ENCODE measurements at regions not wholly inside any gene's neighbourhood (a gene's known extent, or its start where the extent isn't known, plus 50 kb on each side); places are given as distances from the start of the nearest gene placed in this dataset.

GRCh38 chr13:104715111-104715510 lies 1648.9 kb upstream of the SLC10A2 start:
- H3K9me3 Mint-ChIP-seq: peaks cover 0 to 11% (median 6%) of the 10 kb centered on the region in 7 donors
- ATAC-seq (ENCODE audit: low read depth in 2 of 2): no peak
- H3K27ac Mint-ChIP-seq: no peak overlapping the region
- no peaks in the 10 kb centered on the region for H3K4me1 Mint-ChIP-seq
- Histone ChIP-seq H3K27ac (ENCODE audit: insufficient read depth, low read length, poor library complexity, severe bottlenecking) (no peak overlapping the region), H3K4me1 (ENCODE audit: control insufficient read depth, insufficient read depth, low read length, poor library complexity, severe bottlenecking) (no peaks in the 10 kb centered on the region), H3K4me3 (ENCODE audit: low read depth, low read length) (no peak overlapping the region), H3K9me3 (ENCODE audit: control insufficient read depth in 2 of 2, low read length in 2 of 2) (no peaks in the 10 kb centered on the region), H3K36me3 (ENCODE audit: control insufficient read depth, insufficient read depth, low read length) (no peaks in the 10 kb centered on the region), H3K27me3 (ENCODE audit: control insufficient read depth, insufficient read depth, low read length) (no peaks in the 10 kb centered on the region)
- H3K4me3 Mint-ChIP-seq: no peak overlapping the region
- H3K36me3 Mint-ChIP-seq: no peaks in the 10 kb centered on the region
- DNase-seq: no peak
- no peaks in the 10 kb centered on the region for H3K27me3 Mint-ChIP-seq

DNA sequence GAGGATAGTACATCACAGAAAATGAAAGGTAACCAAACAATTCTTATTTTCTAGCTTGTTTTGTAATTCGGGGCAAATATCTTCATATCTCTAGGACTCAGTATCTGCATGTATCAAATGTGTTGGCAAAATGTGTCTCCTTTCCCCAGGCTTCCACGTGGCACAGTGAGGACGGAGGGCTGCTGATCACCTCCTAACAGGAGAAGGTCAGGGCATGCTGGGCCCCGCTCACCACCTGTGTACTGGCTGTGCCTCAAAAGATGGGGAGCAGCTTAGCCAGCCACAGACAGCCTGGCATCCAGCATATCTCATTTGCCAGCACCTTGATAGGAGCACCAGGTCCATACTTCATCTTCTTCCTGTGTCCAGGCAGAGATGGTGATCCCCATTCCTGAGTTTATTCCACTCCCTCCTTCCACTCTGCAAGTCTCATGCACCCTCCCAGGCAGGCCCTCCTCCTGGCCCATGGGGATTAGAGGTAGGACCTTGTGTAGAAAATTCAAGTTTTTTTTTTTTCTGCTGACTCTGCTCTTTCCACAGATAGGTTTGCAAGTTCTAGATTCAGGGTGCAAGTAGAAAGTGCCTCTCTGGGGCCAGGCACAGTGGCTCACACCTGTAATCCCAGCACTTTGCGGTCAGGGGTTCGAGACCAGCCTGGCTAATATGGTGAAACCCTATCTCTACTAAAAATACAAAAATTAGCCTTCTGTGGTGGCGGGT lies 1639.0 kb upstream of the SLC10A2 start:
- Histone ChIP-seq H3K4me3 (ENCODE audit: low read depth, low read length) (no peak overlapping the region), H3K36me3 (ENCODE audit: control insufficient read depth, insufficient read depth, low read length) (no peaks in the 10 kb centered on the region), H3K9me3 (ENCODE audit: control insufficient read depth in 2 of 2, low read length in 2 of 2) (no peaks in the 10 kb centered on the region), H3K27ac (ENCODE audit: insufficient read depth, low read length, poor library complexity, severe bottlenecking) (no peak overlapping the region), H3K27me3 (ENCODE audit: control insufficient read depth, insufficient read depth, low read length) (no peaks in the 10 kb centered on the region), H3K4me1 (ENCODE audit: control insufficient read depth, insufficient read depth, low read length, poor library complexity, severe bottlenecking) (no peaks in the 10 kb centered on the region)
- no peak overlapping the region for H3K27ac Mint-ChIP-seq
- no peak overlapping the region for H3K4me3 Mint-ChIP-seq
- H3K36me3 Mint-ChIP-seq: no peaks in the 10 kb centered on the region
- H3K27me3 Mint-ChIP-seq: no peaks in the 10 kb centered on the region
- peaks cover 0 to 5% (median 3%) of the 10 kb centered on the region in 7 donors for H3K9me3 Mint-ChIP-seq
- DNase-seq: no peak
- H3K4me1 Mint-ChIP-seq: no peaks in the 10 kb centered on the region
- ATAC-seq (ENCODE audit: low read depth in 2 of 2): no peak

- Histone ChIP-seq H3K4me3 (ENCODE audit: low read depth, low read length) (no peak overlapping the region), H3K4me1 (ENCODE audit: control insufficient read depth, insufficient read depth, low read length, poor library complexity, severe bottlenecking) (no peaks in the 10 kb centered on the region), H3K36me3 (ENCODE audit: control insufficient read depth, insufficient read depth, low read length) (no peaks in the 10 kb centered on the region), H3K27ac (ENCODE audit: insufficient read depth, low read length, poor library complexity, severe bottlenecking) (no peak overlapping the region), H3K9me3 (ENCODE audit: control insufficient read depth in 2 of 2, low read length in 2 of 2) (no peaks in the 10 kb centered on the region), H3K27me3 (ENCODE audit: control insufficient read depth, insufficient read depth, low read length) (no peaks in the 10 kb centered on the region)
- no peaks in the 10 kb centered on the region for H3K36me3 Mint-ChIP-seq
- H3K27ac Mint-ChIP-seq: no peak overlapping the region
- no peaks in the 10 kb centered on the region for H3K27me3 Mint-ChIP-seq
- H3K4me1 Mint-ChIP-seq: no peaks in the 10 kb centered on the region
- DNase-seq: no peak
- no peak for ATAC-seq (ENCODE audit: low read depth in 2 of 2)
- peaks cover 0 to 9% (median 4%) of the 10 kb centered on the region in 7 donors for H3K9me3 Mint-ChIP-seq
- H3K4me3 Mint-ChIP-seq: no peak overlapping the region
Measured at GRCh38 chr13:104701591-104701990, 1635.4 kb upstream of the SLC10A2 start.

- H3K27ac Mint-ChIP-seq: no peak overlapping the region
- no peak overlapping the region for H3K4me3 ChIP-seq (ENCODE audit: low read depth, low read length)
- no peaks in the 10 kb centered on the region for H3K27me3 Mint-ChIP-seq
- ATAC-seq (ENCODE audit: low read depth in 2 of 2) (no peak), DNase-seq (no peak)
- H3K9me3 ChIP-seq (ENCODE audit: control insufficient read depth in 2 of 2, low read length in 2 of 2): no peaks in the 10 kb centered on the region
- H3K4me1 Mint-ChIP-seq: no peaks in the 10 kb centered on the region
- no peaks in the 10 kb centered on the region for H3K4me1 ChIP-seq (ENCODE audit: control insufficient read depth, insufficient read depth, low read length, poor library complexity, severe bottlenecking)
- H3K36me3 Mint-ChIP-seq: no peaks in the 10 kb centered on the region
- H3K27ac ChIP-seq (ENCODE audit: insufficient read depth, low read length, poor library complexity, severe bottlenecking): no peak overlapping the region
- no peak overlapping the region for H3K4me3 Mint-ChIP-seq
- H3K9me3 Mint-ChIP-seq: peaks cover 0 to 8% (median 3%) of the 10 kb centered on the region in 7 donors
- no peaks in the 10 kb centered on the region for H3K27me3 ChIP-seq (ENCODE audit: control insufficient read depth, insufficient read depth, low read length)
- no peaks in the 10 kb centered on the region for H3K36me3 ChIP-seq (ENCODE audit: control insufficient read depth, insufficient read depth, low read length)
Measured at GRCh38 chr13:104694397-104694796, 1628.2 kb upstream of the SLC10A2 start.

- H3K4me1 Mint-ChIP-seq: no peaks in the 10 kb centered on the region
- ATAC-seq (ENCODE audit: low read depth in 2 of 2): no peak
- H3K4me3 Mint-ChIP-seq: no peak overlapping the region
Measured at GRCh38 chr13:104693126-104693525, 1626.9 kb upstream of the SLC10A2 start.

DNA sequence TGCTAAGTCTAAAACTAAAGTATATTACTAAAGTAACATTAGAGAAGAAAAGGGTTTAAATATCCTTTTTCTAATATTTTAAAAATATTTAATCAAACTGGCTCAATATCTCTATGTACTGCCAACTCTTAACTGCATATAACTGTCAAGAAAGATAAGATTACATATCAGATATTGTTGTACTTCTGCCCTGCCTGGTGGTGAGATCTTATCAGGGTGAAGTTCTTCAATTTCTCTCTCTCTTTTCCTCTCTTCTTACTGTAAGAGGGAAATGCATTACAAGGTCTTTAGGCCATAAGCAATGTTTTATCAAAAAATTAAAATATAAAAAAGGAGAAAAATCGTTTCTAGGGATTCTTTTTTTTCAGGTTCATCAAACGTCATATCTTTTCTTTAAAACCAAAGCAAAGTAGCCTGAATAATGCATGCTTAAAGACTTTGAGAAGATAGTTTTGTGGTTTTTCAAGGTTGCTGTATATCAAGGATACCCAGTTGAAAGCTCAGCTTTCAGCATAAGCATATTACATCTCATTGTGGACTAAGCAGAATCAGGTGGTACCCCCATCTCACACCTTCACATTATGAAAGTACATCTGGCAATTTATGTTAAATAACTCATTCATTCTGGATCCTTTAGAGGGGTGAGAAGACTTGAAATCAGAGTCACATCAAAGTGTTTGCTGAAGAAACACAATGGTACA lies 1625.7 kb upstream of the SLC10A2 start:
- H3K36me3 ChIP-seq (ENCODE audit: control insufficient read depth, insufficient read depth, low read length): no peaks in the 10 kb centered on the region
- no peaks in the 10 kb centered on the region for H3K4me1 ChIP-seq (ENCODE audit: control insufficient read depth, insufficient read depth, low read length, poor library complexity, severe bottlenecking)
- H3K4me1 Mint-ChIP-seq: no peaks in the 10 kb centered on the region
- no peaks in the 10 kb centered on the region for H3K27me3 ChIP-seq (ENCODE audit: control insufficient read depth, insufficient read depth, low read length)
- H3K27me3 Mint-ChIP-seq: no peaks in the 10 kb centered on the region
- no peaks in the 10 kb centered on the region for H3K9me3 ChIP-seq (ENCODE audit: control insufficient read depth in 2 of 2, low read length in 2 of 2)
- H3K4me3 Mint-ChIP-seq: no peak overlapping the region
- no peak overlapping the region for H3K4me3 ChIP-seq (ENCODE audit: low read depth, low read length)
- H3K27ac Mint-ChIP-seq: no peak overlapping the region
- peaks cover 0 to 7% (median 0%) of the 10 kb centered on the region in 7 donors for H3K9me3 Mint-ChIP-seq
- H3K36me3 Mint-ChIP-seq: no peaks in the 10 kb centered on the region
- no peak overlapping the region for H3K27ac ChIP-seq (ENCODE audit: insufficient read depth, low read length, poor library complexity, severe bottlenecking)
- DNase-seq (no peak), ATAC-seq (ENCODE audit: low read depth in 2 of 2) (no peak)

More at GRCh38 chr13:104693126-104693525, 1626.9 kb upstream of the SLC10A2 start:
- Histone ChIP-seq H3K27ac (ENCODE audit: insufficient read depth, low read length, poor library complexity, severe bottlenecking) (no peak overlapping the region), H3K36me3 (ENCODE audit: control insufficient read depth, insufficient read depth, low read length) (no peaks in the 10 kb centered on the region), H3K9me3 (ENCODE audit: control insufficient read depth in 2 of 2, low read length in 2 of 2) (no peaks in the 10 kb centered on the region), H3K4me3 (ENCODE audit: low read depth, low read length) (no peak overlapping the region), H3K27me3 (ENCODE audit: control insufficient read depth, insufficient read depth, low read length) (no peaks in the 10 kb centered on the region), H3K4me1 (ENCODE audit: control insufficient read depth, insufficient read depth, low read length, poor library complexity, severe bottlenecking) (no peaks in the 10 kb centered on the region)
- DNase-seq: no peak
- Mint-ChIP-seq H3K27ac (no peak overlapping the region), H3K27me3 (no peaks in the 10 kb centered on the region), H3K36me3 (no peaks in the 10 kb centered on the region), H3K9me3 (peaks cover 0 to 10% (median 3%) of the 10 kb centered on the region in 7 donors)

- no peak overlapping the region for H3K27ac ChIP-seq (ENCODE audit: insufficient read depth, low read length, poor library complexity, severe bottlenecking)
- no peak for ATAC-seq (ENCODE audit: low read depth in 2 of 2)
- peaks cover 0 to 6% (median 0%) of the 10 kb centered on the region in 7 donors for H3K9me3 Mint-ChIP-seq
- H3K36me3 ChIP-seq (ENCODE audit: control insufficient read depth, insufficient read depth, low read length): no peaks in the 10 kb centered on the region
- no peaks in the 10 kb centered on the region for H3K4me1 Mint-ChIP-seq
- no peak overlapping the region for H3K27ac Mint-ChIP-seq
- no peaks in the 10 kb centered on the region for H3K27me3 ChIP-seq (ENCODE audit: control insufficient read depth, insufficient read depth, low read length)
- no peaks in the 10 kb centered on the region for H3K27me3 Mint-ChIP-seq
- no peak overlapping the region for H3K4me3 Mint-ChIP-seq
- H3K4me3 ChIP-seq (ENCODE audit: low read depth, low read length): no peak overlapping the region
- no peak for DNase-seq
- no peaks in the 10 kb centered on the region for H3K9me3 ChIP-seq (ENCODE audit: control insufficient read depth in 2 of 2, low read length in 2 of 2)
- no peaks in the 10 kb centered on the region for H3K36me3 Mint-ChIP-seq
- no peaks in the 10 kb centered on the region for H3K4me1 ChIP-seq (ENCODE audit: control insufficient read depth, insufficient read depth, low read length, poor library complexity, severe bottlenecking)
Measured at GRCh38 chr13:104686484-104686883, 1620.3 kb upstream of the SLC10A2 start.

DNA sequence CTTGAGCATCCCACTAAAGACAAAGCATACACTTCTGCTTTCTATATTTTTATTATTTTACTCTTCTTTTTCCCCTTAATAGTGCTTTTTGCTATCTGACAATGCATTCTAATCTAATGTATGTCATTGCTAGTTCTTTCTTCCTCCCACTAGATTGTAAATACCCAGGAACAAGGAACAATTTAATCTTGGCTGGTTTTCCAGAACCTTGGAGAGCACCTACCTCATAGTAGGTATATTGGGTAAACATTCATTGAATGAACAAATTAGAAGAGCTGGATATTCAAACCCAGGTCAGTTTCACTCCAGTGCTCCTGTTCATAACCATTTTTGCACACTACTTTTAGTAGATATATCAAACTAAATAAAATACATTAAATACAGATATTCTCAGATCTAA lies 1617.6 kb upstream of the SLC10A2 start:
- ATAC-seq (ENCODE audit: low read depth in 2 of 2): no peak
- Histone ChIP-seq H3K27ac (ENCODE audit: insufficient read depth, low read length, poor library complexity, severe bottlenecking) (no peak overlapping the region), H3K4me1 (ENCODE audit: control insufficient read depth, insufficient read depth, low read length, poor library complexity, severe bottlenecking) (no peaks in the 10 kb centered on the region), H3K9me3 (ENCODE audit: control insufficient read depth in 2 of 2, low read length in 2 of 2) (no peaks in the 10 kb centered on the region), H3K27me3 (ENCODE audit: control insufficient read depth, insufficient read depth, low read length) (no peaks in the 10 kb centered on the region), H3K4me3 (ENCODE audit: low read depth, low read length) (no peak overlapping the region), H3K36me3 (ENCODE audit: control insufficient read depth, insufficient read depth, low read length) (no peaks in the 10 kb centered on the region)
- H3K27ac Mint-ChIP-seq: no peak overlapping the region
- no peak overlapping the region for H3K4me3 Mint-ChIP-seq
- H3K4me1 Mint-ChIP-seq: no peaks in the 10 kb centered on the region
- H3K9me3 Mint-ChIP-seq: peaks cover 0 to 4% (median 0%) of the 10 kb centered on the region in 7 donors
- H3K27me3 Mint-ChIP-seq: no peaks in the 10 kb centered on the region
- DNase-seq: no peak
- no peaks in the 10 kb centered on the region for H3K36me3 Mint-ChIP-seq

Data from CD4-positive, CD25-positive, alpha-beta regulatory T cell (primary cell).